BJ (cell line): ENCODE measurements at regions not wholly inside any gene's neighbourhood (a gene's known extent, or its start where the extent isn't known, plus 50 kb on each side); places are given as distances from the start of the nearest gene placed in this dataset.
"Not testable (repeated sequence)": the region's sequence is repeated elsewhere in the genome, so short reads cannot be mapped to it uniquely, and the experiment has no call there.

Experiments used
- CTCF ChIA-PET: fragments of 350-600 bp; formaldehyde crosslinking; extraction: SDS; loops from one replicate; lab custom pipeline; 2021; ENCODE audit warnings: antibody characterized with exemption, inconsistent platforms; lab: Yijun Ruan, JAX
- POLR2A ChIA-PET: fragments of 300-600 bp; sonication (Branson Sonifier 250); formaldehyde crosslinking; extraction: SDS; loops from one replicate; lab custom pipeline; 2021; ENCODE audit warnings: antibody characterized with exemption; lab: Charles Lee
- DNase-seq: peaks from one replicate; pipeline ENCODE4 v3.0.0-alpha.2; 2011; ENCODE audit warnings: low read depth
- H3K27me3 ChIP-seq: 2 replicates; pipeline ENCODE4 v1.6.0; 2011; ENCODE audit warnings: low read length; ENCODE audit not compliant: control insufficient read depth, insufficient read depth
- H3K36me3 ChIP-seq: 2 replicates; pipeline ENCODE4 v1.5.1; 2011; ENCODE audit warnings: low read length; ENCODE audit not compliant: control insufficient read depth, insufficient read depth
- H3K4me3 ChIP-seq: 2 replicates; pipeline ENCODE4 v1.5.1; 2011; ENCODE audit warnings: low read depth, mild to moderate bottlenecking, control low read depth, low read length
- TF ChIP-seq, protein P1 (sequence below): IDR thresholded peaks from 2 replicates; pipeline ENCODE4 v1.5.1; 2011; ENCODE audit warnings: low read depth, mild to moderate bottlenecking, control low read depth, inconsistent platforms, low read length, moderate library complexity; ENCODE audit not compliant: insufficient read depth

DNA sequence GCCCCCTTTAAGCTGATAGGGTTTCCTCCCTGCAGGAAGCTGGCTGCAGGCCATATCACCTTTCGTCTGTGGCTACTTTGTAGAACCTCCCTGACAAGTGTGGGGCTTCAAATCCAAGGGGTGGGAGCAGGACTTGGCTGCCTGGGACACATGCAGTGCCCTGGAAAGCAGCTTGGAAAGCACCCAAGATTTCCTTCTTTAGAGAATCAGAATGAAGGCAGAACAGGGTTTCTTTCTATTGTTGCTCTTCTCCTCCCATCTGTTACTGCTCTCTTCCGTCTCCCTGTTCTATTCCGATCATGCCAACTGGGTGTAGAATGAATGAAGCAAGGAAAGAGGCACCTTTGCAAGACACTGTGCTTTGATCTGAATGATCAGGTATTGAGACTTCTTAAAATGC is 282.2 kb downstream of the MED10 start:
- Histone ChIP-seq H3K4me3 (no peak overlapping the region), H3K27me3 (no peaks in the 10 kb centered on the region), H3K36me3 (no peaks in the 10 kb centered on the region)
- ChIA-PET POLR2A (no interaction called here), CTCF (no interaction called here)
- no peak for DNase-seq
- TF ChIP-seq, protein P1, sequence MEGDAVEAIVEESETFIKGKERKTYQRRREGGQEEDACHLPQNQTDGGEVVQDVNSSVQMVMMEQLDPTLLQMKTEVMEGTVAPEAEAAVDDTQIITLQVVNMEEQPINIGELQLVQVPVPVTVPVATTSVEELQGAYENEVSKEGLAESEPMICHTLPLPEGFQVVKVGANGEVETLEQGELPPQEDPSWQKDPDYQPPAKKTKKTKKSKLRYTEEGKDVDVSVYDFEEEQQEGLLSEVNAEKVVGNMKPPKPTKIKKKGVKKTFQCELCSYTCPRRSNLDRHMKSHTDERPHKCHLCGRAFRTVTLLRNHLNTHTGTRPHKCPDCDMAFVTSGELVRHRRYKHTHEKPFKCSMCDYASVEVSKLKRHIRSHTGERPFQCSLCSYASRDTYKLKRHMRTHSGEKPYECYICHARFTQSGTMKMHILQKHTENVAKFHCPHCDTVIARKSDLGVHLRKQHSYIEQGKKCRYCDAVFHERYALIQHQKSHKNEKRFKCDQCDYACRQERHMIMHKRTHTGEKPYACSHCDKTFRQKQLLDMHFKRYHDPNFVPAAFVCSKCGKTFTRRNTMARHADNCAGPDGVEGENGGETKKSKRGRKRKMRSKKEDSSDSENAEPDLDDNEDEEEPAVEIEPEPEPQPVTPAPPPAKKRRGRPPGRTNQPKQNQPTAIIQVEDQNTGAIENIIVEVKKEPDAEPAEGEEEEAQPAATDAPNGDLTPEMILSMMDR: no peak

DNA sequence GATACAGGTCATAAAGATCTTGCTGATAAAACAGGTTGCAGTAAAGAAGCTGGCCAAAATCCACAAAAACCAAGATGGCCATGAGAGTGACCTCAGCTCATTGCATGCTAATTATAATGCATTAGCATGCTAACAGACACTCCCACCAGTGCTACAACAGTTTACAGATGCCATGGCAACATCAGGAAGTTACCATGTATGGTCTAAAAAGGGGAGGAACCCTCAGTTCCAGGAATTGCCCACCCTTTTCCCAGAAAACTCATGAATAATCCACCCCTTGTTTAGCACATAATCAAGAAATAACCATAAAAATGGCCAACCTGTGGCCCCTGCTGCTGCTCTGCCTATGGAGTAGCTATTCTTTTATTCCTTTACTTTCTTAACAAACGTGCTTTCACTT is 284.2 kb downstream of the MED10 start:
- DNase-seq, H3K4me3 ChIP-seq, H3K36me3 ChIP-seq, POLR2A ChIA-PET, CTCF ChIA-PET, H3K27me3 ChIP-seq: not testable (repeated sequence)

DNA sequence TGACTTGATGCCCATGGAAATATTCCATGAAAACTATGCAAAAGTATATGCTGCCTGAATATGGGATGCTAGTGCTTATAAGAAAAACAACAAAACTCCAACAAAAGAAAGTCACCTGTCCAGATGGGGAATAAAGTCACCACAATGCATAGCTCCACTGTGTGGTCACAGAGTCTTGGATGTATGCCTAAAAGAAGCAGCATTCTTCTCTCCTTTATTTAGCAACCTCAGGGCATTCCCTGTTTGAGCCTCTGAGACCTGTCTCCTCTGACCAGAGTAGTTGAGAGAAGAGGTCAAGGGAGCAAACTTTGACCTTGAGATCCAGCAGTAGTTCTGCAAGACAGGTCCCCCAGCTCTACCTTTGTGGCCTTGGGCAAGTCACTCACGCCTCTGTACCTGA is 287.5 kb downstream of the MED10 start:
- Histone ChIP-seq H3K36me3 (no peaks in the 10 kb centered on the region), H3K27me3 (no peaks in the 10 kb centered on the region), H3K4me3 (no peak overlapping the region)
- ChIA-PET POLR2A (no interaction called here), CTCF (no interaction called here)
- TF ChIP-seq, protein P1: no peak
- DNase-seq: no peak

DNA sequence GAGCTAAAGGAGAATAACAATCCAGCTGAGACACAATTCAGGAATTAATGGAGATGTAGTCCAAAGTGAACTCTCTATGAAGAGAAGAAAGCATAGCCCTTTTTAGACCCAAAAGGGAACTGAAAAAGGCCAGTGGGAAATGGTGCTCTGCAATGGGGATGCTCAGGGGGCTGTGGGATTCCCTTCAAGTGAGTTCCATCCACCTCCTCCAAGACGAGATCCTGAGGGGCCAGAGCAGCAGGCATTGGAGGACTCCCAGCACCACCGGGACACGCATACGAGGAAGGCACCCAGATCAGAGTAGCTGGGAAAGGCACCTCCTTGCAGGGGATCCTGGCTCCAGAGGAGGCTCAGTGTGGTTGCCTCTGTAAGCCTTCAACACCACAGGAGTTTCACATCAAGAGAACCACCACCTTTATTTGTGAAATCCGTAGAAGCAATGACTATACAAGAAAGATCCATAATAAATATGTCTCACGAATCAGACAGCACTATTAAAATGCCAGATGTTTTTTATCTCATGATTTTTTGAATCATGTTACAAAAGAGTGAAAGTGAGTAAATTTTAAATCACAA is 288.2 kb downstream of the MED10 start:
- H3K36me3 ChIP-seq: no peaks in the 10 kb centered on the region
- no peak for DNase-seq
- TF ChIP-seq, protein P1: no peak

DNA sequence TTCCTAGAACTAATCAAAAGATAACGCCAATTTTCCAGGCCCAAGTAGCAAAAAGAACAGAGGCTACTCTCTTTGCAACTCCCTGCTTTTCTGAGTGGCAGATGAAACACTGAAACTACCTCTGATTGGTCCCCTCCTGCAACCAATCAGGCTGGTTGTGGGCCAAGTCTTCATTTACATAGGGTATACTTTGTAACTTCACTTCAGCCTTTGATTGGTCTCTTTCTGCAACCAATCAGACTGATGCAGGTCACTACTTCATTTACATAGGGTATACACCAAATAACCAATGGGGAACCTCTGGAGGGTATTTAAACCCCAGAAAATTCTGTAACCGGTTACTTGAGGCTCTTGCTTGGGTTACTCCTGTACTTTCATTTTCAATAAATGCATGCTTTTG is 289.6 kb downstream of the MED10 start:
- POLR2A ChIA-PET: no interaction called here
- H3K27me3 ChIP-seq: no peaks in the 10 kb centered on the region
- DNase-seq: no peak
- no peaks in the 10 kb centered on the region for H3K36me3 ChIP-seq
- CTCF ChIA-PET: no interaction called here
- no peak overlapping the region for H3K4me3 ChIP-seq
- TF ChIP-seq, protein P1: no peak

More for the DNA sequence above, 288.2 kb downstream of the MED10 start:
- ChIA-PET POLR2A (no interaction called here), CTCF (no interaction called here)
- no peak overlapping the region for H3K4me3 ChIP-seq
- H3K27me3 ChIP-seq: no peaks in the 10 kb centered on the region

DNA sequence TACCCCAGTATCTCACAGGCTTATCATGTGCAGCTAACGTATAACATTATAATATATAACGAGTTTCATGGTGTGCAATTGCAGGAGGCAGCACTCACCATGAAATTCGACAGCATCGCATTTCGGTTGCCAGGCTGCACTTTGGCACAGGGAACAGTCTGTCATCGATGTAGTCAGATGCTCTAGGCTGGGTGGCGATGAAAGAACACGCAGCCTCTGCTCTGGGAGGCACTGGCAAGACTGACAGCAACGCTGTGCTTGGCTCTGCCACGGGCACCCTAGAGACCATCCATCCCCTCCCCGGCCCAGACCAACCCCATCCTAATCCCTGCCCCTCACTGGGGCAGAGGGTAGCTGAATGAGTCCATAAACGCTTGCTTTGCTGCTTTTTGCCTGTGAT is 290.8 kb downstream of the MED10 start:
- H3K27me3 ChIP-seq: no peaks in the 10 kb centered on the region
- POLR2A ChIA-PET: no interaction called here
- H3K36me3 ChIP-seq: no peaks in the 10 kb centered on the region
- CTCF ChIA-PET: no interaction called here
- DNase-seq: no peak
- TF ChIP-seq, protein P1: no peak
- no peak overlapping the region for H3K4me3 ChIP-seq
